Nephron progenitor cell (in vitro differentiated cells): ENCODE measurements at regions not wholly inside any gene's neighbourhood (a gene's known extent, or its start where the extent isn't known, plus 50 kb on each side); places are given as distances from the start of the nearest gene placed in this dataset.

ENCODE experiments used
- DNase-seq: peaks from one replicate; pipeline ENCODE4 v3.0.0; 2021
- H3K27ac Mint-ChIP-seq: 2 replicates; pipeline ENCODE4 v1.8.0; 2021; ENCODE audit warnings: mild to moderate bottlenecking, moderate library complexity, mixed read lengths
- H3K27me3 Mint-ChIP-seq: 2 replicates; pipeline ENCODE4 v1.8.0; 2021; ENCODE audit warnings: mild to moderate bottlenecking, low read depth, mixed read lengths; ENCODE audit not compliant: poor library complexity
- H3K36me3 Mint-ChIP-seq: 2 replicates; pipeline ENCODE4 v1.8.0; 2021; ENCODE audit warnings: low read depth, mixed read lengths
- H3K4me1 Mint-ChIP-seq: 2 replicates; pipeline ENCODE4 v1.8.0; 2021; ENCODE audit warnings: mixed read lengths
- H3K4me3 Mint-ChIP-seq: 2 replicates; pipeline ENCODE4 v1.8.0; 2021; ENCODE audit warnings: mild to moderate bottlenecking, moderate library complexity, mixed read lengths
- H3K9me3 Mint-ChIP-seq: 2 replicates; pipeline ENCODE4 v1.8.0; 2021; ENCODE audit warnings: mild to moderate bottlenecking, moderate library complexity, mixed read lengths
- TF ChIP-seq, protein P1 (sequence below): fragments of 200-600 bp; sonication (generic); IDR thresholded peaks from 2 replicates; pipeline ENCODE4 v1.5.0; 2021; ENCODE audit warnings: antibody characterized with exemption

DNA sequence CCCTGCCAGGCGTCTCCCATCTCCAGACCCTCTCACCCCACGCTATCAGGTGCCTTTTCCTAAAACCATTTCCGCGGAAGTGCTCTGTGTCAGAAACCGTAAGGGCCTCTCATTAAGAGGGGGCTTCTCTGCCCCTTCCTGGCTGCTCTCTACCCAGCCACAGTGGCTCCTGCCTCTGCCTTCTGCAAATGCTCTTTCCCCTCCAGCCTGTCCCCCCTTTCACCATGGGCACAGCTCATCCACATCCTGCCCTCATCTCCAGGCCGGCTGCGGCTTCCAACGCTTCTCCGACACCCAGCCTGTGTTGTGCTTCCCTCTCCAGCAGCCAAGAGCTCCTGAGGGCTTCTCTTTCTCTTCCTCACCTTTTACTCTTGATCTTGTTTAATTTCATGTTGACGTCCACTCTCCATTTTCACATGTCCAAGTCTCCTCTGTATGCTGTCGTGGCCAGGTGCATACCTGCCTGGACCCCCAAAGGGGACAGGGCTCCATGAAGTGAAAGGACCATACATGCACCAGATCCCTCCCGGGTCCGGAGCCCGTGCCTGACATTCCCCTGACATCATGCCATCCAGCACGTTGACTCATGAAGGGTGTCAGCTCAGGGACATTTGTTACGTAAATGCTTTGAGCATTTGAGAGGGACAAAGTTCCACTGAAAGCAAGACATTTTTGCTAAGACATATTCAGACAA is 306.5 kb downstream of the AJAP1 start:
- H3K4me3 Mint-ChIP-seq = no peak overlapping the region
- TF ChIP-seq, protein P1, sequence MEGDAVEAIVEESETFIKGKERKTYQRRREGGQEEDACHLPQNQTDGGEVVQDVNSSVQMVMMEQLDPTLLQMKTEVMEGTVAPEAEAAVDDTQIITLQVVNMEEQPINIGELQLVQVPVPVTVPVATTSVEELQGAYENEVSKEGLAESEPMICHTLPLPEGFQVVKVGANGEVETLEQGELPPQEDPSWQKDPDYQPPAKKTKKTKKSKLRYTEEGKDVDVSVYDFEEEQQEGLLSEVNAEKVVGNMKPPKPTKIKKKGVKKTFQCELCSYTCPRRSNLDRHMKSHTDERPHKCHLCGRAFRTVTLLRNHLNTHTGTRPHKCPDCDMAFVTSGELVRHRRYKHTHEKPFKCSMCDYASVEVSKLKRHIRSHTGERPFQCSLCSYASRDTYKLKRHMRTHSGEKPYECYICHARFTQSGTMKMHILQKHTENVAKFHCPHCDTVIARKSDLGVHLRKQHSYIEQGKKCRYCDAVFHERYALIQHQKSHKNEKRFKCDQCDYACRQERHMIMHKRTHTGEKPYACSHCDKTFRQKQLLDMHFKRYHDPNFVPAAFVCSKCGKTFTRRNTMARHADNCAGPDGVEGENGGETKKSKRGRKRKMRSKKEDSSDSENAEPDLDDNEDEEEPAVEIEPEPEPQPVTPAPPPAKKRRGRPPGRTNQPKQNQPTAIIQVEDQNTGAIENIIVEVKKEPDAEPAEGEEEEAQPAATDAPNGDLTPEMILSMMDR = no peak
- peaks cover 7% of the 10 kb centered on the region for H3K4me1 Mint-ChIP-seq
- H3K9me3 Mint-ChIP-seq = no peaks in the 10 kb centered on the region
- H3K27me3 Mint-ChIP-seq = peaks cover 22% of the 10 kb centered on the region
- no peak overlapping the region for H3K27ac Mint-ChIP-seq
- DNase-seq = no peak
- no peaks in the 10 kb centered on the region for H3K36me3 Mint-ChIP-seq

DNA sequence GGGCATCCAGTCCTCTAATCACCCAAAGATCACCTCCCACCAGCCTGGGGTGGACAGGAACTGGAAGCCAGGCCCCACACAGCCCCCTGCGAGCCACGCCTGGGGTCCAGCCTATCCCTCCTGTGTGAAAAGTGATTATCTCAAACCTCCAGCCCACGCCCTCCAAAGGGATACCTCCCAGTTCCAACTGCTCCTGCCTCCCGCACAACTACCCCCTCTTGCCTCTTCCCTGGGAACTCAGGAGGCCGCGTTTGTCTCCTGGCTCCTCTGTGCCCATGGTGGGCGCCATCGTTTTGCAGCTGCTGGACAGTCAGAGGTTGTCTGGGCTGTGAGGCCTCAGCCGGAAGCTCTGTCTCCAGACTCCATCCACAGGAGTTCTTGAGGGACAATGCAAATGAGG is 305.9 kb downstream of the AJAP1 start:
- H3K36me3 Mint-ChIP-seq = no peaks in the 10 kb centered on the region
- no peak overlapping the region for H3K4me3 Mint-ChIP-seq
- no peak overlapping the region for H3K27ac Mint-ChIP-seq
- TF ChIP-seq, protein P1 = no peak
- H3K9me3 Mint-ChIP-seq = no peaks in the 10 kb centered on the region
- H3K4me1 Mint-ChIP-seq = peaks cover 2% of the 10 kb centered on the region
- peaks cover 17% of the 10 kb centered on the region for H3K27me3 Mint-ChIP-seq
- DNase-seq = no peak

DNA sequence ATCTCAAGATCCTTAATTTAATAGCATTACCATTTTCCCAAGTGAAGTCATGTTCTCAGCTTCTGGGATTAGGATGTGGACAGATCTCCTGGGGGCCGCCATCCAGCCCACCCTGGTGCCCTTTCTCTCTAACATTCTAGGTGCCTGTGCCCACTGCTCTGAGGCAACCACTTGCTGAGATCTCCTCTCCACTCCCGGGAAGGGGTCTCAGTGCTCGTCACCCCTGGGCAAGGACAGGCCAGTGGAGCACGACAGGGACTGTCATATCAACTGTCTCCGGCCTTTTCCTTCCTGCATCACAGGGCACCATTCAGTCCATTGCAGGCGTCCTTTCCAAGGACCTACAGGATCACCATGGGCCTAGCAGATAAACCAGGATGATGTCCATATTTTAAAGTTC is 304.8 kb downstream of the AJAP1 start:
- DNase-seq = no peak
- Mint-ChIP-seq H3K9me3 (peaks cover 9% of the 10 kb centered on the region), H3K27ac (no peak overlapping the region), H3K36me3 (no peaks in the 10 kb centered on the region), H3K4me1 (no peaks in the 10 kb centered on the region), H3K27me3 (peaks cover 16% of the 10 kb centered on the region), H3K4me3 (no peak overlapping the region)
- TF ChIP-seq, protein P1 = no peak

DNA sequence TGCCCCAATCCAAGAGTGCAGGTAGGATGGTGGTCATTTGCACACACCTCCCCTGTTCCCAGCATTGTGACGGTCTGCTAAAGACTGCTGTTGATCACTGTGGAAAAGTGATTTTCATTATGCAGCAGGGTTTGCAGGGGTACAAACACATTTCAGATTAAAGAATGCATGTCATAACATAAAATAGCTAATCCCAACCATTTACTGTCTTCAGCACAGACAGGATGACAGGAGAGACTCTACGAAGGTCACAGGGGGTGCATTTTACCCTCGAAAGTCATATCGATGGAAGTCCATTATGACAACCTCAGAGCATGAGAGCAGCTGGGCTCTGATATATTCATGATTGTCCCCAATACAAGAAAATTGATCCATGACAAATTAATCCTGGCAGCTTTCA is 302.6 kb downstream of the AJAP1 start:
- H3K9me3 Mint-ChIP-seq = peaks cover 31% of the 10 kb centered on the region
- no peak overlapping the region for H3K4me3 Mint-ChIP-seq

DNA sequence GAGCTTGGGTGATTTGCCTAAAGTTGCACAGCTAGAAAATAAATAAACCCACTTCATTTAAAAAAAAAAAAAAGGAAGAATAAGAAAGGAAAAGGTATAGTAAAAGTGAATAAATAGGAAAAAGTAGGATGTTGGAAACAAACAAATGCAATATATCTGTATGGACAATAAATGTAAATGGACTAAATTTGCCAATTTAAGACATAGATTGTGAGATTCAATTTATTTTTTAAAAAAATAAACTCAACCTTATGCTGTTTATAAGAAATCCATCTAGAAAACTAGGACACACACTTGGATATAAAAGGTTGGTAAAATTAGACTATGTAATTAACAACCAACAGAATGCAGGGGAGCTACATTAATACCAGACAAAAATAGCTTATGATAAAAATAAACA is 300.0 kb downstream of the AJAP1 start:
- DNase-seq = no peak
- peaks cover 31% of the 10 kb centered on the region for H3K9me3 Mint-ChIP-seq

More for the DNA sequence above, 302.6 kb downstream of the AJAP1 start:
- H3K36me3 Mint-ChIP-seq = no peaks in the 10 kb centered on the region
- no peak overlapping the region for H3K27ac Mint-ChIP-seq
- no peaks in the 10 kb centered on the region for H3K4me1 Mint-ChIP-seq
- DNase-seq = no peak
- H3K27me3 Mint-ChIP-seq = peaks cover 12% of the 10 kb centered on the region
- TF ChIP-seq, protein P1 = no peak

More for the DNA sequence above, 300.0 kb downstream of the AJAP1 start:
- no peaks in the 10 kb centered on the region for H3K36me3 Mint-ChIP-seq
- no peaks in the 10 kb centered on the region for H3K4me1 Mint-ChIP-seq
- peaks cover 21% of the 10 kb centered on the region for H3K27me3 Mint-ChIP-seq
- no peak overlapping the region for H3K4me3 Mint-ChIP-seq
- H3K27ac Mint-ChIP-seq = no peak overlapping the region
- TF ChIP-seq, protein P1 = no peak
